Psoas muscle (tissue), 7 donors: ENCODE measurements at regions not wholly inside any gene's neighbourhood (a gene's known extent, or its start where the extent isn't known, plus 50 kb on each side); places are given as distances from the start of the nearest gene placed in this dataset.

Source experiments
- ATAC-seq, 4 donors: fragments of 200-7000 bp; cut with Tn5 transposase; one replicate each; pipeline ENCODE4 v1.9.1; 2020; ENCODE audit warnings: moderate library complexity in 3 of 4, mild to moderate bottlenecking in 2 of 4
- DNase-seq, 2 donors: peaks; one replicate each; pipeline ENCODE4 v3.0.0-alpha.2; 2020
- H3K27ac ChIP-seq: fragments of 200-600 bp; one replicate; pipeline ENCODE4 v1.8.0; 2022
- H3K27me3 ChIP-seq, 3 donors: fragments of 200-600 bp in 1 of 3; one replicate each; pipeline versions ENCODE4 v1.6.1 to v1.8.0; 2013 to 2022; ENCODE audit warnings: low read length in 2 of 3, mild to moderate bottlenecking in 2 of 3, moderate library complexity in 1 of 3; ENCODE audit not compliant: insufficient read depth in 3 of 3
- H3K36me3 ChIP-seq, 2 donors: fragments of 200-600 bp in 1 of 2; one replicate each; pipeline versions ENCODE4 v1.6.1 to v1.8.0; 2013 to 2022; ENCODE audit warnings: low read depth in 1 of 2, mild to moderate bottlenecking in 1 of 2, moderate library complexity in 1 of 2; ENCODE audit not compliant: insufficient read depth in 1 of 2
- H3K4me1 ChIP-seq: fragments of 200-600 bp; one replicate; pipeline ENCODE4 v1.8.0; 2022
- H3K4me3 ChIP-seq: fragments of 200-600 bp; one replicate; pipeline ENCODE4 v1.8.0; 2022; ENCODE audit warnings: mild to moderate bottlenecking
- H3K9me3 ChIP-seq: fragments of 200-600 bp; one replicate; pipeline ENCODE4 v1.8.0; 2022
- CTCF ChIP-seq: fragments of 200-600 bp; IDR thresholded peaks from one replicate; pipeline ENCODE4 v1.8.0; 2022; ENCODE audit warnings: antibody characterized with exemption
- WGBS, 3 donors: extraction: QIAGEN DNeasy Blood & Tissue Kit; methylation state at CpG; one replicate each; pipeline versions ENCODE4 v1.1.6 to v1.1.7; 2013; 5-methylcytosine and 5-hydroxymethylcytosine counted together
- intact Hi-C, 2 donors: fragments of 100-400 bp; cut with DNase I; formaldehyde crosslinking; loops; one replicate each; pipeline versions ENCODE4 v1.11.0 to v1.14.2; 2022
- donor health status: healthy with polysubstance abuse.
- donor health status: DM: no; HTN: no; CAD: no; lungs with moderate emphysema.
- donor health status: Bipolar disorder and iron deficiency.
- donor health status: healthy.
- donor health status: DM: yes; HTN: yes; CAD: no.
- donor health status: DM: no; HTN: no; CAD: no.
- donor health status: DM: yes; HTN: yes; CAD: no.

DNA sequence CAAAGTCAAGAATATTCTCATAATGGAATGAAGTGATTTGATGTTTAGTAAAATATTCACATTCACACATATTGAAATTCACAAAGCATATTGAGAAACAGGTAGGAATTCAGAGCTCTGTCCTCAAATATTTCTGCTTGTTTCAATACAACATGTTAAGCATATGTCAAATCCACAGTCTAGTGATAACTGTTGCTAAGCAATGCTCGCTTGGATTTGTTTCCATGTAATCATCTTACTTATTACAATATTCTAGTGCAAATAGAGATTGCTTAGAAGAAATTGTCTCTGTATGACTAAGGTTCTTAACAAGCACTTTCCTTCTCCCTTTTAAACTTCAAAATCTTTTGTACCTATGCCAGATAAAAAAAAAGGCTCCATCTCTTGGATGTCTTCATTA, 995.7 kb downstream of the CDH18 start:
- 72 to 80% (median 79%) methylated on average over 1 of the region's 1 CpG for WGBS, 3 donors
- no peaks in the 10 kb centered on the region for H3K36me3 ChIP-seq
- DNase-seq (no peak), ATAC-seq (no peak)
- intact Hi-C loops = no loop called here
- no peak overlapping the region for H3K27ac ChIP-seq
- no peaks in the 10 kb centered on the region for H3K4me1 ChIP-seq
- H3K4me3 ChIP-seq = no peak overlapping the region
- no peaks in the 10 kb centered on the region for H3K27me3 ChIP-seq
- H3K9me3 ChIP-seq = no peaks in the 10 kb centered on the region
- TF ChIP-seq CTCF = no peak

DNA sequence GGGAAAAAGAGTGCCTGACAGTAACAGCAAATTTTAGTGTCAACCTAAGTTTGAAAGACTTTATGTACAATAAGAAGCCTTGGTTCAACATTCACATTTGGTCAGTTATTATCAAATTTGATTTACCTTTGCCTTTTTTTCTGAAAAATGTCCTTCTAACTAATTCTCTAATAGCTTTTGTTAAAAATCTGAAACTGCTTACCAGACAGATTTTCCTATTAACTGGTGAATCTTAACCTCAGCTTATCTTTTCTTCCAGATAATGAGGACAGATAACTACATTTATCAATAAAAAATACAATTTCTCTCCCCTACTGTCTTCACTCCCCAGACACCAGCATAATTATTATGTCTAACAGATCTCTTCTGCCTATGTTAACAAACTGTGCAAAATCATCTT, 988.5 kb downstream of the CDH18 start:
- no peak for TF ChIP-seq CTCF
- no peak for ATAC-seq

GRCh38 chr5:19001054-19001453, 986.9 kb downstream of the CDH18 start:
- WGBS, 3 donors = 21 to 26% (median 23%) methylated on average over 1 of the region's 1 CpG
- Histone ChIP-seq H3K27ac (no peak overlapping the region), H3K36me3 (no peaks in the 10 kb centered on the region), H3K27me3 (no peaks in the 10 kb centered on the region), H3K4me1 (no peaks in the 10 kb centered on the region), H3K4me3 (no peak overlapping the region), H3K9me3 (peaks cover 4% of the 10 kb centered on the region)
- ATAC-seq (no peak), DNase-seq (no peak)
- intact Hi-C loops = no loop called here
- TF ChIP-seq CTCF = no peak

More for the DNA sequence above, 988.5 kb downstream of the CDH18 start:
- intact Hi-C loops = no loop called here
- Histone ChIP-seq H3K27me3 (no peaks in the 10 kb centered on the region), H3K4me3 (no peak overlapping the region), H3K9me3 (peaks cover 4% of the 10 kb centered on the region), H3K4me1 (no peaks in the 10 kb centered on the region), H3K27ac (no peak overlapping the region), H3K36me3 (no peaks in the 10 kb centered on the region)
- DNase-seq = no peak

- H3K36me3 ChIP-seq = no peaks in the 10 kb centered on the region
- WGBS, 3 donors = 26 to 45% (median 26%) methylated on average over 2 of the region's 2 CpGs
- TF ChIP-seq CTCF = no peak
- no peak overlapping the region for H3K27ac ChIP-seq
- no peaks in the 10 kb centered on the region for H3K4me1 ChIP-seq
- no peaks in the 10 kb centered on the region for H3K27me3 ChIP-seq
- no peak overlapping the region for H3K4me3 ChIP-seq
- H3K9me3 ChIP-seq = peaks cover 4% of the 10 kb centered on the region
- DNase-seq = no peak
- ATAC-seq = no peak
- intact Hi-C loops = no loop called here
These were observed 986.5 kb downstream of the CDH18 start for GRCh38 chr5:19001539-19001938.

DNA sequence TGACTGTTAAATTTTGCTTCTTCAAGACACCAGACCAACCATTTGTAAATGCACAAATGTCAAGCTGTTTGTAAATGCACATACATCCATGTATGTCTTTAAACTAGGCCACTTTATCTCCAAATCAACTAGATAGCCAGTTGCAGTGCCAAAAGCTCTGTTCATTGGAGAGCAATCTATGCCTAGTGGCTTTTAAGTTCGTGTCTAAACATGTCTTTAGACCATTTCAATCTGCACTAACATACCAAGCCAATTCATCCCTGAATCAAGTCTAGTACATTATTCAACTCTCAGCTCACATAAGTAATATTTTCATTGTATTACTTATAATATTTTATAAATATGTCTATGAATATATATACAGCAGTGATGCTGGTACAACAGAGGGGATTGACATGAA, 985.9 kb downstream of the CDH18 start:
- H3K4me1 ChIP-seq = no peaks in the 10 kb centered on the region
- no peaks in the 10 kb centered on the region for H3K27me3 ChIP-seq
- no peak for ATAC-seq
- TF ChIP-seq CTCF = no peak
- H3K4me3 ChIP-seq = no peak overlapping the region
- H3K27ac ChIP-seq = no peak overlapping the region
- WGBS, 3 donors = 9 to 28% (median 21%) methylated on average over 1 of the region's 1 CpG
- intact Hi-C loops = no loop called here
- no peaks in the 10 kb centered on the region for H3K36me3 ChIP-seq
- DNase-seq = no peak
- peaks cover 4% of the 10 kb centered on the region for H3K9me3 ChIP-seq
